ENCODE measurements at regions not wholly inside any gene's neighbourhood (a gene's known extent, or its start where the extent isn't known, plus 50 kb on each side); places are given as distances from the start of the nearest gene placed in this dataset.

GRCh38 chr1:38612951-38613350 lies 246.6 kb downstream of the RRAGC start (continued):
- TF ChIP-seq ZNF592 (IDR thresholded peaks at IDR 0.05) (no peak), ZBTB9 (CRISPR knock-in tag; IDR thresholded peaks at IDR 0.05) (no peak), NFE2L1 (tag; IDR thresholded peaks at IDR 0.05; ENCODE audit: borderline replicate concordance, low read depth) (no peak), CBFA2T2 (conservative IDR thresholded peaks at IDR 0.05) (peak; percentile 41; the same call in 1 of the 2 replicates), TCFL5 (CRISPR knock-in tag; conservative IDR thresholded peaks at IDR 0.05) (no peak), RCOR1 (IDR thresholded peaks at IDR 0.05; ENCODE audit: borderline replicate concordance in 1 of 2, low read depth in 2 of 2, low read length in 2 of 2) (peak in 1 of 2 experiments; percentile 34; a peak in 1 of 4 replicates), CTBP1 (IDR thresholded peaks at IDR 0.05; ENCODE audit: borderline replicate concordance) (peak; percentile 33; the same call in 1 of the 2 replicates), ZNF57 (CRISPR knock-in tag; IDR thresholded peaks at IDR 0.05) (no peak), RAD51 (IDR thresholded peaks at IDR 0.05; ENCODE audit: borderline replicate concordance, low read depth) (peak; percentile 62; the same call in 1 of the 2 replicates), EHMT2 (IDR thresholded peaks at IDR 0.05) (peak; percentile 65; the same call in 1 of the 2 replicates), ARID1B (IDR thresholded peaks at IDR 0.05) (peak; percentile 63), NFE2 (IDR thresholded peaks at IDR 0.05; ENCODE audit: low read depth) (peak; percentile 35; the same call in 1 of the 2 replicates), TCF3 (CRISPR knock-in tag; IDR thresholded peaks at IDR 0.05) (peak; percentile 69), TEAD4 (IDR thresholded peaks at IDR 0.05; ENCODE audit: low read length) (peak; percentile 24; the same call in 1 of the 2 replicates), TEAD4 (CRISPR knock-in tag; IDR thresholded peaks at IDR 0.05; ENCODE audit: borderline replicate concordance) (no peak), TAL1 (IDR thresholded peaks at IDR 0.05) (peak; percentile 42; the same call in 1 of the 2 replicates), TOE1 (IDR thresholded peaks at IDR 0.05; ENCODE audit: borderline replicate concordance) (peak; percentile 82; the same call in 1 of the 2 replicates), TOE1 (CRISPR knock-in tag; IDR thresholded peaks at IDR 0.05; ENCODE audit: borderline replicate concordance, low read depth) (no peak), NUFIP1 (IDR thresholded peaks at IDR 0.05; ENCODE audit: partially characterized antibody) (no peak), CBFA2T3 (IDR thresholded peaks at IDR 0.05) (peak; percentile 66)
- TF ChIP-seq, protein P1, sequence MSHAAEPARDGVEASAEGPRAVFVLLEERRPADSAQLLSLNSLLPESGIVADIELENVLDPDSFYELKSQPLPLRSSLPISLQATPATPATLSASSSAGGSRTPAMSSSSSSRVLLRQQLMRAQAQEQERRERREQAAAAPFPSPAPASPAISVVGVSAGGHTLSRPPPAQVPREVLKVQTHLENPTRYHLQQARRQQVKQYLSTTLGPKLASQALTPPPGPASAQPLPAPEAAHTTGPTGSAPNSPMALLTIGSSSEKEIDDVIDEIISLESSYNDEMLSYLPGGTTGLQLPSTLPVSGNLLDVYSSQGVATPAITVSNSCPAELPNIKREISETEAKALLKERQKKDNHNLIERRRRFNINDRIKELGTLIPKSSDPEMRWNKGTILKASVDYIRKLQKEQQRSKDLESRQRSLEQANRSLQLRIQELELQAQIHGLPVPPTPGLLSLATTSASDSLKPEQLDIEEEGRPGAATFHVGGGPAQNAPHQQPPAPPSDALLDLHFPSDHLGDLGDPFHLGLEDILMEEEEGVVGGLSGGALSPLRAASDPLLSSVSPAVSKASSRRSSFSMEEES (CRISPR knock-in tag; IDR thresholded peaks at IDR 0.05), result peak; percentile 93

All from K562 (cell line).